Activated effector memory CD4-positive, alpha-beta T cell treated with Interleukin-2 at 50 U/mL for 16 hours (primary cell): ENCODE measurements at regions not wholly inside any gene's neighbourhood (a gene's known extent, or its start where the extent isn't known, plus 50 kb on each side); places are given as distances from the start of the nearest gene placed in this dataset.

Experiments used
- DNase-seq: peaks from one replicate; pipeline ENCODE4 v3.0.0-alpha.2; 2020

- DNase-seq = no peak
Measured at GRCh38 chr10:78868861-78869260, 199.9 kb upstream of the ZMIZ1 start.

- no peak for DNase-seq
Measured at GRCh38 chr10:78869508-78870454, 199.0 kb upstream of the ZMIZ1 start.

- no peak for DNase-seq
Measured at GRCh38 chr10:78870458-78870857, 198.3 kb upstream of the ZMIZ1 start.

- DNase-seq = no peak
Measured at GRCh38 chr10:78871796-78872195, 197.0 kb upstream of the ZMIZ1 start.

GRCh38 chr10:78873413-78873812, 195.4 kb upstream of the ZMIZ1 start:
- no peak for DNase-seq

- no peak for DNase-seq
Measured at GRCh38 chr10:78875331-78875877, 193.4 kb upstream of the ZMIZ1 start.

- DNase-seq = no peak
Measured at GRCh38 chr10:78875932-78876331, 192.8 kb upstream of the ZMIZ1 start.

- no peak for DNase-seq
Measured at GRCh38 chr10:78876449-78876848, 192.3 kb upstream of the ZMIZ1 start.

GRCh38 chr10:78879621-78880020, 189.1 kb upstream of the ZMIZ1 start:
- no peak for DNase-seq

GRCh38 chr10:78886129-78886528, 182.6 kb upstream of the ZMIZ1 start:
- no peak for DNase-seq

GRCh38 chr10:78889536-78890063, 179.2 kb upstream of the ZMIZ1 start:
- DNase-seq = no peak

GRCh38 chr10:78890506-78890905, 178.3 kb upstream of the ZMIZ1 start:
- no peak for DNase-seq

- no peak for DNase-seq
Measured at GRCh38 chr10:78891741-78892140, 177.0 kb upstream of the ZMIZ1 start.

- no peak for DNase-seq
Measured at GRCh38 chr10:78892338-78893176, 176.2 kb upstream of the ZMIZ1 start.

GRCh38 chr10:78893217-78893616, 175.5 kb upstream of the ZMIZ1 start:
- DNase-seq = no peak

GRCh38 chr10:78894089-78894840, 174.5 kb upstream of the ZMIZ1 start:
- DNase-seq = no peak

GRCh38 chr10:78894841-78895195, 173.9 kb upstream of the ZMIZ1 start:
- DNase-seq = no peak

GRCh38 chr10:78895469-78895868, 173.3 kb upstream of the ZMIZ1 start:
- no peak for DNase-seq

GRCh38 chr10:78896159-78896928, 172.4 kb upstream of the ZMIZ1 start:
- no peak for DNase-seq

- DNase-seq = no peak
Measured at GRCh38 chr10:78898341-78899097, 170.2 kb upstream of the ZMIZ1 start.
